HL-60 (cell line): ENCODE measurements at regions not wholly inside any gene's neighbourhood (a gene's known extent, or its start where the extent isn't known, plus 50 kb on each side); places are given as distances from the start of the nearest gene placed in this dataset.

ENCODE experiments used
- CTCF ChIP-seq: IDR thresholded peaks from one replicate; pipeline ENCODE4 v1.5.1; 2011; ENCODE audit warnings: low read length, control low read depth, inconsistent platforms; ENCODE audit not compliant: insufficient read depth
- GABPA ChIP-seq: IDR thresholded peaks from 2 replicates; pipeline ENCODE4 v1.6.1; 2012; ENCODE audit warnings: low read depth
- REST ChIP-seq: IDR thresholded peaks from 2 replicates; pipeline ENCODE4 v1.6.1; 2012; ENCODE audit warnings: low read depth; ENCODE audit not compliant: insufficient replicate concordance

- TF ChIP-seq CTCF (no peak), REST (no peak), GABPA (no peak)
Measured at GRCh38 chr13:95432141-95432540, 120.4 kb upstream of the CLDN10 start.
